Esophagus muscularis mucosa (tissue), 4 donors: ENCODE measurements at regions not wholly inside any gene's neighbourhood (a gene's known extent, or its start where the extent isn't known, plus 50 kb on each side); places are given as distances from the start of the nearest gene placed in this dataset.

ENCODE experiments used
- DNase-seq: peaks from one replicate; pipeline ENCODE4 v3.0.0-alpha.2; 2017; ENCODE audit errors: extremely low spot score
- H3K27ac ChIP-seq, 4 donors: fragments of 200-600 bp; sonication (generic); replicated peaks in 1 of 4; 1 replicate in 3 of 4; 2 replicates in 1 of 4; pipeline ENCODE4 v1.5.1; 2016 to 2019; ENCODE audit warnings: mild to moderate bottlenecking in 1 of 4
- H3K27me3 ChIP-seq, 4 donors: fragments of 200-600 bp; sonication (generic); one replicate each; pipeline versions ENCODE4 v1.5.1 to v1.6.0; 2016 to 2019
- H3K36me3 ChIP-seq, 4 donors: fragments of 200-600 bp; sonication (generic); one replicate each; pipeline ENCODE4 v1.5.1; 2016 to 2019
- H3K4me1 ChIP-seq, 4 donors: fragments of 200-600 bp; sonication (generic); one replicate each; pipeline ENCODE4 v1.5.1; 2016 to 2019
- H3K4me3 ChIP-seq, 4 donors: fragments of 200-600 bp; sonication (generic); 1 replicate in 2 of 4; 2 replicates in 2 of 4; pipeline ENCODE4 v1.5.1; 2016 to 2019; ENCODE audit warnings: mild to moderate bottlenecking in 4 of 4, moderate library complexity in 1 of 4
- H3K9me3 ChIP-seq, 4 donors: fragments of 200-600 bp; sonication (generic); 1 replicate in 3 of 4; 2 replicates in 1 of 4; pipeline ENCODE4 v1.5.1; 2016 to 2019
- CTCF ChIP-seq, 3 experiments: fragments of 200-600 bp in 2 of 3; fragments of 450-650 bp in 1 of 3; sonication (generic) in 2 of 3; IDR thresholded peaks; one replicate each; pipeline ENCODE4 v1.5.1; 2017 to 2019; ENCODE audit warnings: antibody characterized with exemption in 3 of 3, mild to moderate bottlenecking in 2 of 3, moderate library complexity in 1 of 3
- EP300 ChIP-seq: sonication (generic); formaldehyde crosslinking; IDR thresholded peaks from one replicate; pipeline ENCODE4 v1.6.1; 2017; ENCODE audit warnings: antibody characterized with exemption
- POLR2A ChIP-seq: fragments of 450-650 bp; IDR thresholded peaks from one replicate; pipeline ENCODE4 v1.6.1; 2017; ENCODE audit warnings: antibody characterized with exemption, moderate library complexity, mild to moderate bottlenecking, low read depth
- POLR2AphosphoS5 ChIP-seq, 2 donors: sonication (generic); formaldehyde crosslinking; IDR thresholded peaks; one replicate each; pipeline ENCODE4 v1.6.1; 2017; ENCODE audit warnings: antibody characterized with exemption in 2 of 2
- WGBS: methylation state at CpG from one replicate; pipeline ENCODE4 v1.1.5; 2018; 5-methylcytosine and 5-hydroxymethylcytosine counted together
- intact Hi-C: fragments of 100-400 bp; cut with DNase I; formaldehyde crosslinking; loops from one replicate; pipeline ENCODE4 v1.15.1; 2023

DNA sequence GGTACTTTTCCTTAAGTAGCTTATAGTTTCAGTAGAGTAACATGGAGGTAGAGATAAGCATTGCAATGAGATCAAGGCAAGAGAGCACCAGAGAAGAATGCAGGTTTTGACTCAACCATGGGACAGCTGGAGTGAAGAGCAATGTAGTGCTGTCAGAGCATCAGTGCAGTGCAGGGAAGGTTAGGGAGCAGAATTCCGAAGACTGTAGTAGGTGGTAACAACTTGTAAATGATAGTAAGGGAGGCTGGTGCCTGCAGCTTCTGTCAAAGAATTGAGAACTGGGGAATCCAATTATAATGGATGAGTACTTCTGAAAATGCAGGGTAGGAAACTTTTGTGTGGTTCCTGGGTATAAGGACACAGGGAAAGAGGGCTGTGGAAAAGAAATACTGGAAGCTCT lies 183.2 kb downstream of the KCNS3 start:
- WGBS, result 83% methylated on average over 1 of the region's 1 CpG
- no peaks in the 10 kb centered on the region for H3K27me3 ChIP-seq
- H3K4me3 ChIP-seq, result no peak overlapping the region

DNA sequence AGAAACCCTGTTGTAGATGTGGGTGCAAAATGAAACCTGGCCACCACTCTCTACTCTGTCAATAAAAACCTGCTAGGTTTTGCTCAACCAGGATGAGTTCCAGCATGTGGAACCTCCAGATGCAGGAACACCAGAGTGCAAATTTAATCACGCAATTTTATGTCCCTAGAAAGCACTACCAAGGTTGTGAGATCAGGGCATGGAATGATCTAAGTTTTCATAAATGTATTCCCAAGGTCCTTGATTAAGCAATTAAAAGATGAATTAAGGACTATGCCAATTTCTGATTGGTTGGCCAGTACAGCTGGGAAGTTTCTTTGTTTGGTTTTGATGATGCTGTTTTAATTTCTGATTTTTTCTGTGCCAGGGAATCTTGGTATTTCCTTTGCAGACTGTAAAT lies 179.2 kb downstream of the KCNS3 start:
- intact Hi-C loops, result no loop called here
- Histone ChIP-seq H3K27ac (no peak overlapping the region), H3K36me3 (no peaks in the 10 kb centered on the region), H3K27me3 (no peaks in the 10 kb centered on the region), H3K9me3 (no peaks in the 10 kb centered on the region), H3K4me3 (no peak overlapping the region), H3K4me1 (no peaks in the 10 kb centered on the region)
- TF ChIP-seq POLR2AphosphoS5 (IDR thresholded peaks at IDR 0.05), result no peak
- no peak for TF ChIP-seq EP300
- TF ChIP-seq POLR2A, result no peak
- TF ChIP-seq CTCF (IDR thresholded peaks at IDR 0.05), result no peak
- DNase-seq, result peak; percentile 47
- whole genome bisulfite sequencing, result 82% methylated on average over 1 of the region's 1 CpG

More for the DNA sequence above, 183.2 kb downstream of the KCNS3 start:
- TF ChIP-seq POLR2A (no peak), POLR2AphosphoS5 (IDR thresholded peaks at IDR 0.05) (no peak), EP300 (no peak)
- Histone ChIP-seq H3K36me3 (no peaks in the 10 kb centered on the region), H3K4me1 (peaks cover 0 to 35% (median 12%) of the 10 kb centered on the region in 4 donors), H3K9me3 (no peaks in the 10 kb centered on the region), H3K27ac (no peak overlapping the region)
- intact Hi-C loops, result no loop called here
- peak; percentile 24 for DNase-seq

- Histone ChIP-seq H3K27ac (no peak overlapping the region), H3K4me3 (no peak overlapping the region), H3K27me3 (no peaks in the 10 kb centered on the region), H3K4me1 (no peaks in the 10 kb centered on the region), H3K9me3 (no peaks in the 10 kb centered on the region), H3K36me3 (no peaks in the 10 kb centered on the region)
- WGBS, result 82% methylated on average over 3 of the region's 3 CpGs
- TF ChIP-seq POLR2A (no peak), EP300 (no peak), CTCF (IDR thresholded peaks at IDR 0.05) (no peak)
- intact Hi-C loops, result no loop called here
- no peak for DNase-seq
Observed at GRCh38 chr2:18055290-18055689, 176.8 kb downstream of the KCNS3 start.

DNA sequence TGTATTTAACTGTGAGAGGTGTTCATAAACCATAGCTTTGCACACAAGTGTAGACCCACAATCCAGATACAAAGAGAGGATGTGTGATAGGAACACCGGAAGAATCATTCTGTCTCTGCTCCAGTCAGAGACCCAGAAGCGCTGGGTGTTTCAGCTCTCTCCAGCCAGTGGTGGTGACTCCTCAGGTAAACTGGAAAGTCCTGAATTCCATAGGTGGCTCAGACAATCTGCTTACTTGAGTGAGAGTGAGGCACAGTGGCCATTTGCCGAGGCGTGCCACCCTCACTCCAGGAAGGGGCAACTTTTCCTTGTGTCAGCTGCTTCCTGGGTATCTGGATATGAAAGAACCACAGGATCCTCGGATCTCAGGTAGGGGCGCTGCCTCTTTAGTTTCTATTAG lies 171.5 kb downstream of the KCNS3 start:
- no peak overlapping the region for H3K4me3 ChIP-seq
- peak; percentile 50 for DNase-seq
- 96% methylated on average over 6 of the region's 6 CpGs for WGBS
- intact Hi-C loops, result no loop called here
- no peaks in the 10 kb centered on the region for H3K36me3 ChIP-seq
- H3K4me1 ChIP-seq, result peaks cover 12 to 20% (median 18%) of the 10 kb centered on the region in 4 donors
- no peak overlapping the region for H3K27ac ChIP-seq
- no peaks in the 10 kb centered on the region for H3K9me3 ChIP-seq
- TF ChIP-seq EP300, result no peak
- TF ChIP-seq CTCF (IDR thresholded peaks at IDR 0.05), result no peak
- TF ChIP-seq POLR2AphosphoS5 (IDR thresholded peaks at IDR 0.05), result no peak
- no peak for TF ChIP-seq POLR2A
- no peaks in the 10 kb centered on the region for H3K27me3 ChIP-seq

GRCh38 chr2:18049325-18049724 lies 170.9 kb downstream of the KCNS3 start:
- H3K27ac ChIP-seq, result no peak overlapping the region
- peak; percentile 79 for DNase-seq
- H3K4me1 ChIP-seq, result peaks cover 12 to 20% (median 18%) of the 10 kb centered on the region in 4 donors
- no peaks in the 10 kb centered on the region for H3K36me3 ChIP-seq
- no peak for TF ChIP-seq POLR2A
- TF ChIP-seq CTCF (IDR thresholded peaks at IDR 0.05), result no peak
- TF ChIP-seq POLR2AphosphoS5 (IDR thresholded peaks at IDR 0.05), result no peak
- no peak for TF ChIP-seq EP300
- H3K9me3 ChIP-seq, result no peaks in the 10 kb centered on the region
- WGBS, result 91% methylated on average over 3 of the region's 4 CpGs
- H3K27me3 ChIP-seq, result no peaks in the 10 kb centered on the region
- intact Hi-C loops, result no loop called here
- H3K4me3 ChIP-seq, result no peak overlapping the region
